ENCODE measurements at regions not wholly inside any gene's neighbourhood (a gene's known extent, or its start where the extent isn't known, plus 50 kb on each side); places are given as distances from the start of the nearest gene placed in this dataset.

- Histone ChIP-seq H3K9me3 (replicated peaks in 1 of 3) (no peaks in the 10 kb centered on the region), H3K4me3 (no peak overlapping the region), H3K36me3 (replicated peaks in 1 of 2) (no peaks in the 10 kb centered on the region), H3K4me1 (replicated peaks in 1 of 2) (no peaks in the 10 kb centered on the region), H3K27ac (no peak overlapping the region), H3K27me3 (no peaks in the 10 kb centered on the region)
- DNase-seq: no peak
- intact Hi-C loops (cut with DNase I): no loop called here
- 69 to 78% (median 77%) methylated on average over 3 of the region's 3 CpGs for WGBS, 4 donors
- TF ChIP-seq CTCF (IDR thresholded peaks at IDR 0.05): no peak
- no peak for TF ChIP-seq POLR2A (IDR thresholded peaks at IDR 0.05)
Observed at GRCh38 chr12:68495336-68496070, 115.2 kb upstream of the RAP1B start.

GRCh38 chr12:68497107-68497506, 113.6 kb upstream of the RAP1B start:
- WGBS, 4 donors: 79 to 92% (median 84%) methylated on average over 4 of the region's 4 CpGs
- Histone ChIP-seq H3K27me3 (no peaks in the 10 kb centered on the region), H3K36me3 (replicated peaks in 1 of 2) (no peaks in the 10 kb centered on the region), H3K27ac (no peak overlapping the region), H3K4me3 (no peak overlapping the region), H3K9me3 (replicated peaks in 1 of 3) (no peaks in the 10 kb centered on the region), H3K4me1 (replicated peaks in 1 of 2) (no peaks in the 10 kb centered on the region)
- intact Hi-C loops (cut with DNase I): no loop called here
- DNase-seq: no peak
- TF ChIP-seq CTCF (IDR thresholded peaks at IDR 0.05): no peak
- TF ChIP-seq POLR2A (IDR thresholded peaks at IDR 0.05): no peak

GRCh38 chr12:68497702-68498101, 113.0 kb upstream of the RAP1B start:
- Histone ChIP-seq H3K27ac (no peak overlapping the region), H3K36me3 (replicated peaks in 1 of 2) (no peaks in the 10 kb centered on the region), H3K27me3 (no peaks in the 10 kb centered on the region), H3K4me3 (no peak overlapping the region), H3K9me3 (replicated peaks in 1 of 3) (no peaks in the 10 kb centered on the region), H3K4me1 (replicated peaks in 1 of 2) (no peaks in the 10 kb centered on the region)
- WGBS, 4 donors: 38 to 44% (median 40%) methylated on average over 3 of the region's 3 CpGs
- intact Hi-C loops (cut with DNase I): no loop called here
- no peak for TF ChIP-seq CTCF (IDR thresholded peaks at IDR 0.05)
- no peak for TF ChIP-seq POLR2A (IDR thresholded peaks at IDR 0.05)
- peak in 1 of 7 donors; percentile 16 for DNase-seq

GRCh38 chr12:68498736-68499135, 112.0 kb upstream of the RAP1B start:
- WGBS, 4 donors: 89 to 94% (median 90%) methylated on average over 4 of the region's 4 CpGs
- intact Hi-C loops (cut with DNase I): no loop called here
- DNase-seq: no peak
- TF ChIP-seq CTCF (IDR thresholded peaks at IDR 0.05): no peak
- TF ChIP-seq POLR2A (IDR thresholded peaks at IDR 0.05): no peak
- H3K27ac ChIP-seq: no peak overlapping the region
- no peaks in the 10 kb centered on the region for H3K36me3 ChIP-seq (replicated peaks in 1 of 2)
- H3K27me3 ChIP-seq: no peaks in the 10 kb centered on the region
- H3K4me1 ChIP-seq (replicated peaks in 1 of 2): no peaks in the 10 kb centered on the region
- no peaks in the 10 kb centered on the region for H3K9me3 ChIP-seq (replicated peaks in 1 of 3)
- H3K4me3 ChIP-seq: no peak overlapping the region

Measured in adrenal gland (tissue), 9 donors.